SK-N-SH (cell line): ENCODE measurements at regions not wholly inside any gene's neighbourhood (a gene's known extent, or its start where the extent isn't known, plus 50 kb on each side); places are given as distances from the start of the nearest gene placed in this dataset.

Source experiments
- CHD2 ChIP-seq: fragments of 150-350 bp; IDR thresholded peaks from 2 replicates; pipeline ENCODE4 v1.6.1; 2018; ENCODE audit warnings: low read length; ENCODE audit not compliant: partially characterized antibody
- CTCF ChIP-seq: fragments of 200-600 bp; sonication (generic); IDR thresholded peaks from 2 replicates; pipeline ENCODE4 v1.6.1; 2017; ENCODE audit warnings: antibody characterized with exemption, mild to moderate bottlenecking, moderate library complexity
- EP300 ChIP-seq, 2 experiments: IDR thresholded peaks; 2 replicates each; pipeline versions ENCODE4 v1.4.0 to v1.6.1; 2012; ENCODE audit warnings: borderline replicate concordance in 1 of 2, low read depth in 1 of 2, low read length in 1 of 2
- MAX ChIP-seq: IDR thresholded peaks from 2 replicates; pipeline ENCODE4 v1.4.0; 2012; ENCODE audit warnings: low read depth
- MXI1 ChIP-seq: IDR thresholded peaks from 2 replicates; pipeline ENCODE4 v1.6.1; 2012; ENCODE audit warnings: mild to moderate bottlenecking, low read depth, low read length, improper control_type of control experiment
- POLR2AphosphoS5 ChIP-seq: IDR thresholded peaks from 2 replicates; pipeline ENCODE4 v1.6.1; 2012; ENCODE audit warnings: low read depth, low read length
- RAD21 ChIP-seq: IDR thresholded peaks from 2 replicates; pipeline ENCODE4 v1.6.1; 2012; ENCODE audit warnings: mild to moderate bottlenecking, low read length
- RXRA ChIP-seq: IDR thresholded peaks from 2 replicates; pipeline ENCODE4 v1.4.0; 2012; ENCODE audit warnings: low read depth, mild to moderate bottlenecking, borderline replicate concordance
- SIN3A ChIP-seq: IDR thresholded peaks from 2 replicates; pipeline ENCODE4 v1.6.1; 2012; ENCODE audit warnings: low read depth, mild to moderate bottlenecking, low read length, moderate library complexity, borderline replicate concordance
- SMC3 ChIP-seq: IDR thresholded peaks from 2 replicates; pipeline ENCODE4 v1.6.1; 2012; ENCODE audit warnings: low read depth, low read length, improper control_type of control experiment
- TAF1 ChIP-seq: IDR thresholded peaks from 2 replicates; pipeline ENCODE4 v1.6.1; 2012; ENCODE audit warnings: low read depth, mild to moderate bottlenecking, low read length, moderate library complexity, borderline replicate concordance
- USF1 ChIP-seq: IDR thresholded peaks from 2 replicates; pipeline ENCODE4 v1.4.0; 2012; ENCODE audit warnings: low read depth, borderline replicate concordance

GRCh38 chr9:81053298-81054025, 635.9 kb downstream of the TLE1 start:
- TF ChIP-seq CTCF: no peak
- TF ChIP-seq POLR2AphosphoS5: no peak
- TF ChIP-seq RXRA: no peak
- TF ChIP-seq USF1: no peak
- TF ChIP-seq MAX: no peak
- TF ChIP-seq TAF1: no peak
- TF ChIP-seq SIN3A: no peak
- no peak for TF ChIP-seq SMC3
- TF ChIP-seq EP300 (IDR thresholded peaks at IDR 0.05; ENCODE audit: borderline replicate concordance in 1 of 2, low read depth in 1 of 2, low read length in 1 of 2): no peak
- TF ChIP-seq RAD21: no peak
- TF ChIP-seq MXI1: no peak
- TF ChIP-seq CHD2: no peak
